Aorta (tissue), 5 donors: ENCODE measurements at regions not wholly inside any gene's neighbourhood (a gene's known extent, or its start where the extent isn't known, plus 50 kb on each side); places are given as distances from the start of the nearest gene placed in this dataset.
"Not testable (repeated sequence)": the region's sequence is repeated elsewhere in the genome, so short reads cannot be mapped to it uniquely, and the experiment has no call there.

Experiments used
- ATAC-seq: fragments of 200-7000 bp; cut with Tn5 transposase; one replicate; pipeline ENCODE4 v1.9.1; 2022; ENCODE audit warnings: moderate library complexity; ENCODE audit not compliant: low FRiP score
- DNase-seq, 2 donors: peaks; one replicate each; pipeline ENCODE4 v3.0.0-alpha.2; 2020
- H3K27ac ChIP-seq, 2 donors: one replicate each; pipeline ENCODE4 v1.5.1; 2013; ENCODE audit warnings: low read length in 2 of 2, mild to moderate bottlenecking in 2 of 2, moderate library complexity in 2 of 2, control low read depth in 1 of 2, inconsistent platforms in 1 of 2, low read depth in 1 of 2
- H3K27me3 ChIP-seq, 2 donors: one replicate each; pipeline ENCODE4 v1.6.1; 2013; ENCODE audit warnings: control low read depth in 1 of 2, low read length in 1 of 2, mild to moderate bottlenecking in 1 of 2, moderate library complexity in 1 of 2; ENCODE audit not compliant: insufficient read depth in 2 of 2, control insufficient read depth in 1 of 2
- H3K36me3 ChIP-seq, 2 donors: one replicate each; pipeline ENCODE4 v1.6.1; 2013; ENCODE audit warnings: control low read depth in 1 of 2, low read length in 1 of 2, mild to moderate bottlenecking in 1 of 2; ENCODE audit not compliant: insufficient read depth in 2 of 2, control insufficient read depth in 1 of 2
- H3K4me1 ChIP-seq, 2 donors: one replicate each; pipeline ENCODE4 v1.6.1; 2013; ENCODE audit warnings: low read length in 2 of 2, control low read depth in 1 of 2, mild to moderate bottlenecking in 1 of 2, moderate library complexity in 1 of 2; ENCODE audit not compliant: insufficient read depth in 2 of 2, control insufficient read depth in 1 of 2
- H3K4me3 ChIP-seq, 2 donors: one replicate each; pipeline ENCODE4 v1.5.1; 2013; ENCODE audit warnings: low read length in 2 of 2, control low read depth in 1 of 2, mild to moderate bottlenecking in 1 of 2
- H3K9me3 ChIP-seq: one replicate; pipeline ENCODE4 v1.6.1; 2013; ENCODE audit warnings: mild to moderate bottlenecking, low read length; ENCODE audit not compliant: control insufficient read depth
- WGBS, 2 donors: extraction: QIAGEN DNeasy Blood & Tissue Kit; methylation state at CpG; one replicate each; pipeline ENCODE4 v1.1.7; 2013; 5-methylcytosine and 5-hydroxymethylcytosine counted together
- intact Hi-C, 2 donors: fragments of 100-400 bp; cut with DNase I; formaldehyde crosslinking; loops; one replicate each; pipeline versions ENCODE4 v1.14.2 to v1.15.0; 2022
- donor health status: healthy with polysubstance abuse.
- donor health status: Bipolar disorder and iron deficiency.
- donor health status: DM: no; HTN: no; CAD: no.
- donor health status: DM: no; HTN: no; CAD: no.
- donor health status: DM: yes; HTN: yes; CAD: no.

- H3K9me3 ChIP-seq, ATAC-seq, H3K27ac ChIP-seq, H3K4me3 ChIP-seq, H3K4me1 ChIP-seq, DNase-seq, intact Hi-C loops, H3K36me3 ChIP-seq, H3K27me3 ChIP-seq: not testable (repeated sequence)
- WGBS, 2 donors: 89 to 92% methylated on average over 12 of the region's 12 CpGs
Measured at GRCh38 chr1:2851918-2852317, 50.4 kb upstream of the TTC34 start.

- no peak overlapping the region for H3K4me3 ChIP-seq
- peak in 1 of 2 donors; percentile 63 for DNase-seq
- H3K4me1 ChIP-seq: no peaks in the 10 kb centered on the region
- 82 to 83% methylated on average over 9 of the region's 9 CpGs for WGBS, 2 donors
- H3K9me3 ChIP-seq: no peaks in the 10 kb centered on the region
- no peaks in the 10 kb centered on the region for H3K27me3 ChIP-seq
- intact Hi-C loops: no loop called here
- no peaks in the 10 kb centered on the region for H3K36me3 ChIP-seq
- no peak overlapping the region for H3K27ac ChIP-seq
- ATAC-seq: no peak
Measured at GRCh38 chr1:2853711-2854110, 52.2 kb upstream of the TTC34 start.

- Histone ChIP-seq H3K4me3 (no peak overlapping the region), H3K9me3 (no peaks in the 10 kb centered on the region), H3K4me1 (no peaks in the 10 kb centered on the region), H3K27ac (no peak overlapping the region), H3K27me3 (no peaks in the 10 kb centered on the region), H3K36me3 (no peaks in the 10 kb centered on the region)
- intact Hi-C loops: no loop called here
- 86 to 90% methylated on average over 13 of the region's 13 CpGs for WGBS, 2 donors
- ATAC-seq (no peak), DNase-seq (peak; percentile 33 to 67)
Measured at GRCh38 chr1:2854151-2854550, 52.7 kb upstream of the TTC34 start.

- no peaks in the 10 kb centered on the region for H3K27me3 ChIP-seq
- peak in 1 of 2 donors; percentile 51 for DNase-seq
- no peaks in the 10 kb centered on the region for H3K36me3 ChIP-seq
- no peak overlapping the region for H3K27ac ChIP-seq
- no peaks in the 10 kb centered on the region for H3K4me1 ChIP-seq
- WGBS, 2 donors: 85% methylated on average over 11 of the region's 11 CpGs
- H3K4me3 ChIP-seq: no peak overlapping the region
- intact Hi-C loops: no loop called here
- no peak for ATAC-seq
- no peaks in the 10 kb centered on the region for H3K9me3 ChIP-seq
Measured at GRCh38 chr1:2854611-2855010, 53.1 kb upstream of the TTC34 start.

- no peak for ATAC-seq
- H3K36me3 ChIP-seq: no peaks in the 10 kb centered on the region
- no peak overlapping the region for H3K4me3 ChIP-seq
- no peak overlapping the region for H3K27ac ChIP-seq
- intact Hi-C loops: no loop called here
- peak; percentile 29 to 60 for DNase-seq
- H3K9me3 ChIP-seq: no peaks in the 10 kb centered on the region
- 84 to 88% methylated on average over 57 of the region's 57 CpGs for WGBS, 2 donors
- no peaks in the 10 kb centered on the region for H3K4me1 ChIP-seq
- H3K27me3 ChIP-seq: no peaks in the 10 kb centered on the region
Measured at GRCh38 chr1:2855206-2856065, 53.9 kb upstream of the TTC34 start.

GRCh38 chr1:2856066-2856390, 54.5 kb upstream of the TTC34 start:
- Histone ChIP-seq H3K27ac (no peak overlapping the region), H3K4me3 (no peak overlapping the region), H3K4me1 (no peaks in the 10 kb centered on the region), H3K27me3 (no peaks in the 10 kb centered on the region), H3K9me3 (no peaks in the 10 kb centered on the region), H3K36me3 (no peaks in the 10 kb centered on the region)
- WGBS, 2 donors: 84 to 86% methylated on average over 13 of the region's 13 CpGs
- intact Hi-C loops: no loop called here
- ATAC-seq: no peak
- peak; percentile 27 to 70 for DNase-seq

GRCh38 chr1:2856676-2857375, 55.3 kb upstream of the TTC34 start:
- H3K4me1 ChIP-seq: no peaks in the 10 kb centered on the region

GRCh38 chr1:2857521-2857920, 56.0 kb upstream of the TTC34 start:
- Histone ChIP-seq H3K27me3 (no peaks in the 10 kb centered on the region), H3K4me3 (no peak overlapping the region), H3K4me1 (no peaks in the 10 kb centered on the region), H3K27ac (no peak overlapping the region), H3K36me3 (no peaks in the 10 kb centered on the region), H3K9me3 (no peaks in the 10 kb centered on the region)
- ATAC-seq (no peak), DNase-seq (peak; percentile 21 to 57)
- WGBS, 2 donors: 89 to 92% methylated on average over 15 of the region's 15 CpGs
- intact Hi-C loops: no loop called here

More at GRCh38 chr1:2856676-2857375, 55.3 kb upstream of the TTC34 start:
- no peaks in the 10 kb centered on the region for H3K36me3 ChIP-seq
- WGBS, 2 donors: 83 to 89% methylated on average over 23 of the region's 23 CpGs
- H3K4me3 ChIP-seq: no peak overlapping the region
- no peaks in the 10 kb centered on the region for H3K9me3 ChIP-seq
- intact Hi-C loops: no loop called here
- DNase-seq: peak; percentile 39 to 72
- no peak for ATAC-seq
- no peaks in the 10 kb centered on the region for H3K27me3 ChIP-seq
- no peak overlapping the region for H3K27ac ChIP-seq

GRCh38 chr1:2858676-2859075, 57.2 kb upstream of the TTC34 start:
- no peaks in the 10 kb centered on the region for H3K9me3 ChIP-seq
- WGBS, 2 donors: 95 to 98% methylated on average over 12 of the region's 12 CpGs
- no peak overlapping the region for H3K27ac ChIP-seq
- intact Hi-C loops: no loop called here
- peak in 1 of 2 donors; percentile 21 for DNase-seq
- ATAC-seq: no peak
- H3K36me3 ChIP-seq: no peaks in the 10 kb centered on the region
- no peak overlapping the region for H3K4me3 ChIP-seq
- H3K4me1 ChIP-seq: no peaks in the 10 kb centered on the region
- H3K27me3 ChIP-seq: no peaks in the 10 kb centered on the region
